SJCRH30 (cell line): ENCODE measurements at regions not wholly inside any gene's neighbourhood (a gene's known extent, or its start where the extent isn't known, plus 50 kb on each side); places are given as distances from the start of the nearest gene placed in this dataset.
"Not testable (repeated sequence)": the region's sequence is repeated elsewhere in the genome, so short reads cannot be mapped to it uniquely, and the experiment has no call there.

Experiments
- DNase-seq, 2 experiments: peaks; one replicate each; pipeline ENCODE4 v3.0.0-alpha.2; 2015 to 2020
- H3K27ac ChIP-seq: fragments of 250-450 bp; sonication (Bioruptor Pico); 2 replicates; pipeline ENCODE4 v1.5.1; 2020; ENCODE audit warnings: mild to moderate bottlenecking, moderate library complexity
- H3K27me3 ChIP-seq: fragments of 250-450 bp; sonication (Bioruptor Pico); 2 replicates; pipeline ENCODE4 v1.5.1; 2020; ENCODE audit warnings: mild to moderate bottlenecking, moderate library complexity
- H3K36me3 ChIP-seq: fragments of 250-450 bp; sonication (Bioruptor Pico); 2 replicates; pipeline ENCODE4 v1.5.1; 2020; ENCODE audit warnings: mild to moderate bottlenecking, moderate library complexity
- H3K4me1 ChIP-seq: fragments of 250-450 bp; sonication (Bioruptor Pico); 2 replicates; pipeline ENCODE4 v1.5.1; 2020; ENCODE audit warnings: mild to moderate bottlenecking, moderate library complexity
- H3K4me3 ChIP-seq: fragments of 250-450 bp; sonication (Bioruptor Pico); 2 replicates; pipeline ENCODE4 v1.5.1; 2020; ENCODE audit warnings: mild to moderate bottlenecking, moderate library complexity
- H3K9me3 ChIP-seq: fragments of 250-450 bp; sonication (Bioruptor Pico); replicated peaks from 2 replicates; pipeline ENCODE4 v1.5.1; 2020; ENCODE audit warnings: mild to moderate bottlenecking, moderate library complexity

DNA sequence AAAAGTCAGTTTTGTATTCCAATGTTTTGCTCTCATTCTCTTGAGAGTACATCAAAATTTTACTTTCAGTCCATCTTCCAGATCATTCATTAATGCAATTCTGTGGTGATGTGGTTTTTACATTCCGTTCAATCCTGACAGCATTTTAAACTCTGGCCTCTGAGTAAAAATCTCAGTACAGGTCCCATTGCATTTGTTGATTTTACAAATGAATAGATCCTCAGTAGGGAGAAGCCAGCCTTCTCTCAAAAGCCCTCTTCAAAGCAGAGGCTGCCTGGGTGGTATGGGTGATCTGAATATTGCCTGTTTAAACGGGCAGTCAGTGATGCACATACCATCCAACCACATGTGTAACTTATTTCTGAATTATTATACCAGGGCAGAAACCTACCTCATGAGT, 72.5 kb upstream of the TSC22D2 start:
- DNase-seq, result peak; percentile 19 to 34
- Histone ChIP-seq H3K27me3 (no peaks in the 10 kb centered on the region), H3K4me1 (no peaks in the 10 kb centered on the region), H3K9me3 (no peaks in the 10 kb centered on the region), H3K27ac (no peak overlapping the region), H3K36me3 (no peaks in the 10 kb centered on the region), H3K4me3 (no peak overlapping the region)

DNA sequence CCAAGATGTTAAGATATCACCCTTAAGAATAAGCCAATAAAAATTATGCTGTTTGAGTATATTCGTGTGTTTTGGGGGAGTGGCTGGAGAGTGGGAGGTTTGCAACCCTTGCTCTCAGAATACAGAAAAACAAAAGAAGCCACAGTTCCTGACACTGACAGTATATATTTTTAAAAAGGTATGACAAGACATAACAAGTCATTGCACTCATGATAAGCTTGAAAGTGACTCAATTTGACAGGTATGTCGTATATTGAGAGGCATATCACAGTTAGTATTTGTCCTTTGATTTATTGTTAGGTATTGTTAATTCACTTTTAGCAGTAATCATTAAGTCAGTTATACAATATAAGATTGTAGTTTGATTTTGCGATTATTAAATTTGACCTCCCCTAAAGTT, 73.1 kb upstream of the TSC22D2 start:
- no peak for DNase-seq
- H3K36me3 ChIP-seq, result no peaks in the 10 kb centered on the region
- H3K27me3 ChIP-seq, result no peaks in the 10 kb centered on the region
- H3K9me3 ChIP-seq, result no peaks in the 10 kb centered on the region
- no peak overlapping the region for H3K4me3 ChIP-seq
- no peak overlapping the region for H3K27ac ChIP-seq
- no peaks in the 10 kb centered on the region for H3K4me1 ChIP-seq

DNA sequence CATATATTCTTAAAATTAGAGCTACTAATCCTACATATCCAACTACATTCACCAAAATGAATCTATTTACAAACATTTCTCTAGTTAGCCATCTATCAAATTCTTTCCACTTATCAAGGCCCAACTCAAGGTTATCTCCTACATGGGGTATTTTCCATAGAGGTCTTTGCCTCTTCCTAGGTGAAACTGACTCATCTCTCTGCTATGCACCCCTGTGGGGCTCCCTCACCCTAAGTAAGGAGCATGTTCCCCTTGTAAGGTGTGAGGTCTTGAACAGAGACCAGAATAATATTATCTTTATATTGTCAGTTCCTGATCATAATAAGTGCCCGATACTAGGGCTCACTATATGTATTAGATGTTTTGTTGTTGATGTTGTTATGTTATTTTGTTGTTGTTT, 74.6 kb upstream of the TSC22D2 start:
- no peaks in the 10 kb centered on the region for H3K27me3 ChIP-seq
- DNase-seq, result no peak

DNA sequence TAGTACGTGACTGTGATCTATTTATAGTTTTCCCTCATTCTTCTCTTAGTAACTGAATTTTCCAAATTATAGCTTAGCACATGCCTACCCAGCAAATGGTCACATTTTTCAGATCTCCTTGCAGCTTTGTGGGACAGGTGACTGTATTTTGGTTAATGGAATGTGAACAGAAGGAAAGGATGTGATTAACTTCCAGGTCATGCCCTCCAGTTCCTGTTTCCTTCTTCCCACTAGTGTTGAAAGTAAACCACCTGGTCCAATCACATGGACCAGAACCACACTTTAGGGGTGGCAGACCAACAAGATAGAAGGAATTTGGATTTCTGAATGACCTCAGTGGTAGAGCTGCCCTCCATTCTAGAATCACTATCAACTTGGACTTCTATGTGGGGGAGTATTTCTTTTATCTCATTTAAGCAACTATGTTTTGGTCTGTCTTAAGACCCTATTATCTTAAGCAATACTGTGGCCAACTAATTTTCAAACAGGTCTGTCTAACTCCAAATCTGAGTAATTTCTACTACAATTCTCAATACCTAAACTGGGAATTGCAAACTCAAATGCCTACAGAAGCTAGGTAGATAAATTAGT, 76.0 kb upstream of the TSC22D2 start:
- Histone ChIP-seq H3K27ac (no peak overlapping the region), H3K36me3 (no peaks in the 10 kb centered on the region), H3K27me3 (no peaks in the 10 kb centered on the region), H3K9me3 (no peaks in the 10 kb centered on the region), H3K4me1 (no peaks in the 10 kb centered on the region), H3K4me3 (no peak overlapping the region)
- no peak for DNase-seq

More for the DNA sequence above, 74.6 kb upstream of the TSC22D2 start:
- no peaks in the 10 kb centered on the region for H3K36me3 ChIP-seq
- no peaks in the 10 kb centered on the region for H3K4me1 ChIP-seq
- no peaks in the 10 kb centered on the region for H3K9me3 ChIP-seq
- H3K27ac ChIP-seq, result no peak overlapping the region
- no peak overlapping the region for H3K4me3 ChIP-seq

DNA sequence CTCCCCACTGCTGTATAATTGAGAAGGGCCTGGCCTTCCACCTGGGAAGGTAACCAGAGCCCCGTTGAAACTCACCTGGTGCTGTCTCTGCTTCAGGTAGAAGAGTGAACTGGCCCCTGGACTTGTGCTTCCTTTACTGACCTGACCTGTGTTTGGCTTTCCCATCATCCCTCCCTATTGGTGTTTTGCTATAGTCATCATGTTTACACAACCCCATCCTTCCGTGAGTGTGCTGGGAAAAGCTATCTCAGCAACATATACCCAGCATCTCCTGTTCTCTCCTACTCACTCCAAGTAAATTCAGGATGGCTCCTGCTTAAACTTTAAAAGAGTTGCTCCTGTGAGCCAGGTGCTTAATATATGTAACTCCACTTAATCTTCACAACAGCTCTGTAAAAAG, 77.2 kb upstream of the TSC22D2 start:
- no peak for DNase-seq
- Histone ChIP-seq H3K27me3 (no peaks in the 10 kb centered on the region), H3K36me3 (no peaks in the 10 kb centered on the region), H3K4me3 (no peak overlapping the region), H3K4me1 (no peaks in the 10 kb centered on the region), H3K27ac (no peak overlapping the region), H3K9me3 (no peaks in the 10 kb centered on the region)

DNA sequence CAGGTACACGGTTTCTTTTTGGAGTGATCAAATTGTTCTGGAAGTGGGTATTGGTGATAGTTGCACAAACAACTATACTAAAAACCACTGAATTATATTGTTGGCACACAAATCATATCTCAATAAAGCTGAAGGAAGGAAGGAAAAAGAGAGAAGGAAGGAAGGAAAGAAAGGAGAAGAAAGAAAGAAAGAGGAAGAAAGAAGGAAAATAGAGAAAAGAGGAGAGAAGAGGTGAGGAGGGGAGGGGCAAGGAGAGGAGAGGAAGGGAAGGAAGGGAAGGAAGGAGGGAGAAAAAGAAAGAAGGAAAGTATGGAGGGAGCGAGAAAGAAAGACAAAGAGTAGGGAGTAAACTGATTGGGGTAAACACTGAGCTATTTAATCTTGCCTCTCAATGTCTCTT, 77.9 kb upstream of the TSC22D2 start:
- Histone ChIP-seq H3K36me3 (no peaks in the 10 kb centered on the region), H3K27ac (no peak overlapping the region)
- DNase-seq, result no peak

DNA sequence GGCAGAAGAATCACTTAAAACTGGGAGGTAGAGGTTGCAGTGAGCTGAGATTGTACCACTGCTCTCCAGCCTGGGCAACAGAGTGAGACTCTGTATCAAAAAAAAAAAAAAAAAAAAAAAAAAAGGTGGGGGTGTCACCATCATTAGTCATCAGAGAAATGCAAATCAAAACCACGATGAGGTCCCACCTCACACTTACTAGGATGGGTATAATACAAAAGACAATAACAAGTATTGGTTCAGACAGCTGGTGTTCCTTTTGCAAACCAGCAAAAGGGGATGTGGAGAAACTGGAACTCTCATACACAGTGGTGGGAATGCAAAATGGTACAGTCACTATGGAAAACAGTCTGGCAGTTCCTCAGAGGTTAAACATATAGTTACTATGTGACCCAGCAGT, 78.7 kb upstream of the TSC22D2 start:
- Histone ChIP-seq H3K9me3 (no peaks in the 10 kb centered on the region), H3K4me1 (0 out of 2 replicates have a peak, but pooled peaks cover 5% of the 10 kb centered on the region), H3K27me3 (no peaks in the 10 kb centered on the region), H3K4me3 (no peak overlapping the region), H3K36me3 (no peaks in the 10 kb centered on the region), H3K27ac (no peak overlapping the region)
- no peak for DNase-seq

More for the DNA sequence above, 77.9 kb upstream of the TSC22D2 start:
- H3K27me3 ChIP-seq, result no peaks in the 10 kb centered on the region
- no peaks in the 10 kb centered on the region for H3K9me3 ChIP-seq
- 0 out of 2 replicates have a peak, but pooled peaks cover 5% of the 10 kb centered on the region for H3K4me1 ChIP-seq
- H3K4me3 ChIP-seq, result no peak overlapping the region

DNA sequence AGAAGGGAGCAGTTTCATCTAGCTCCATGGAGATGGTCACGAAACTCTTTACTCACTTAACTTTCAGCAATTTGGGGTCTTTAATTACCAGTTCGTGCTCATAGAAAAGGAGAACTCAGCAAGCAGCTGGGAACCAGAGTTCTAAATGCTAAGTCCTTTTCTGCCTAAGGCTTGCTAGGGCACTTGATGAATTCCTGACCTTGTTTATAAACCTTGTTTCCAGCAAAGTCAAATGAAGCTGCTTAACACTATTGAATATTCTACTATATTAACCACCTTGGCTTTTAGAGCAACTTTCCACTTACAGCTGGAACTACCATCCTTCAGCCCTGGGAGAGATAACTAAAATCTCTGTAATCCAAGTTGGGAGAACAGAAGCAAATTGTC, 79.5 kb upstream of the TSC22D2 start:
- Histone ChIP-seq H3K4me3 (no peak overlapping the region), H3K27me3 (no peaks in the 10 kb centered on the region), H3K27ac (no peak overlapping the region), H3K4me1 (0 out of 2 replicates have a peak, but pooled peaks cover 5% of the 10 kb centered on the region), H3K9me3 (no peaks in the 10 kb centered on the region), H3K36me3 (no peaks in the 10 kb centered on the region)
- DNase-seq, result no peak

DNA sequence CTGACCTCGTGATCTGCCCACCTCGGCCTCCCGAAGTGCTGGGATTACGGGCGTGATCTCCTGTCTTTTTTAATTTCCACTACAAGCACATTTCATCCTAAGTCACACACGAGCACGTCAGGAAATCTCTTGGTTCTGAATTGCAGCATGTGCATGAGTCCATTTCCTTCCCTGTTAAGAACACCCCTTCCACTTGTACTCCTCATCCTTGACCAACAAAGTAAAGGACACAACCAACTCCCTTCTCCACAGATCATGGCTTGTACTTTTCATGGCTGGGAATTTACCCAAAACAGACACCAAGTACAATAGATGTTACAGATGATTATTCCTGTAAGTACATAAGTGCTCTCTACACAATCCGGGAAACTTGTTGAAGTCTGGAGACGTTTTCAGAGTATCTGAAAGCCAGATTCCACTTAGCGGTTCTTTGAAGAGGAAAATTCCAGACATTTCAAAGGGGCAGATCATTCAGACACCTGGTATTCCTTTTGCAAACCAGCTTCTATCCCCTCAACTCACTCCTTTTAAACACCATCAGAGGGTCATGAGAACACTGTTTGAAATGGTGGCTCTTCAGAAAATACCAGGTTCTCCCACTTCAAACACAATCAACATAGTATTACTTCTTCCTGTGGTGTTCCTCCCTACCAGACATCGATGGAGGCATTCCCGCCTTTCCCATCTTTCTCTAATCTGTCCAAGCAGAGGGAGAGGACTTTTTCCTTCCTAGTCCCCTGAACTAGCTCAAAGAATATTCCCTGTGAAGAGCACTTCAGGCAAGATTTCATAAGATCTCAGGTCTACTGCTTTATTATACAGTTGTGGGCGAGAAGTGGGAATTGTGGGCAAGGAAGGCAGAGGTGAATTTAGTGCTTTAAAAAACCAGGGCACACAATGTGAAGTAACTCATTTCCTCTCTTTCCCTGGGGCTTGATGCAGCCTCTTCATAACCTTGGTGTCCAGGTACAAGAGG, 80.1 kb upstream of the TSC22D2 start:
- no peak for DNase-seq
- Histone ChIP-seq H3K36me3 (no peaks in the 10 kb centered on the region), H3K4me1 (0 out of 2 replicates have a peak, but pooled peaks cover 5% of the 10 kb centered on the region), H3K9me3 (no peaks in the 10 kb centered on the region), H3K27me3 (no peaks in the 10 kb centered on the region), H3K27ac (no peak overlapping the region), H3K4me3 (no peak overlapping the region)

DNA sequence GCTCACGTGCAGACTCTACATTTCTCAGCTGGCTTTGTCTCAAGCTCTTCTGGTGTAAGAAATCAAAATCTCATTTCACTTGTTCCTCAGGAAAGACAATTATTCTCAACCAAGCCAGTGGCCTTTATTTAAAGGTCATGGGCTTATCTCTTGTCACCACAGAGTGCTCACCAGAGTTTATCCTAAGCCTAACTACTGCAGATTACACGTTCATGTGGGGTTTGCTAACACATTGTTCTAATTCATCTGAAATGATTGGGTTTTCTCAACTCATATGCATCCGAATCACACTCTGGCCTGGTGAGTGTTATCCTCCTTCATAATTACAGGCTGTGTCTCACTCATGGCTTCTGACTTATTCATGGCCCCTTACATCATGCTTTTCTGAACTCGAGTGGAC, 83.3 kb upstream of the TSC22D2 start:
- no peak overlapping the region for H3K4me3 ChIP-seq
- no peak for DNase-seq
- peaks cover 4% of the 10 kb centered on the region; the same call in 1 of the 2 replicates for H3K9me3 ChIP-seq
- no peaks in the 10 kb centered on the region for H3K36me3 ChIP-seq
- peaks cover 26% of the 10 kb centered on the region for H3K4me1 ChIP-seq
- H3K27me3 ChIP-seq, result no peaks in the 10 kb centered on the region
- no peak overlapping the region for H3K27ac ChIP-seq

DNA sequence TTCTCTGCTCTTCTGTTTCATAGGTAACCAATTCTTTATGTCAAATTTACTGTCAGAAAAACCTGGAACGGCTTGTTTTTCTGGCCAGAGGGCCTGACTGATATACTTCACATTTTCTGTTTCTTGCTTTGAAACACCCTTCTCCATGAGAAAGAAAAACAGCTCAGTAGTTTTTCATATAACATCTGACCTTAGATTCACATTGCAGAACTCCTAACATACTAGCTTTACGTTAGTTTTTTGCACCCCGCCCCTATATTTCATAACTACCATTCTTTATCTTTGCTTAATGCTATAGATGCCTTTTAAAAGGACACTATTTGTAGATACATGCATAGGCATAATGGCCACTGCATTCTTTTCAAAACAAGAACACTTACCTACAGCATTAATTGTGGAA, 83.9 kb upstream of the TSC22D2 start:
- Histone ChIP-seq H3K9me3 (peaks cover 4% of the 10 kb centered on the region; the same call in 1 of the 2 replicates), H3K27me3 (no peaks in the 10 kb centered on the region), H3K27ac (no peak overlapping the region), H3K4me1 (peaks cover 32% of the 10 kb centered on the region), H3K36me3 (no peaks in the 10 kb centered on the region), H3K4me3 (no peak overlapping the region)
- no peak for DNase-seq

DNA sequence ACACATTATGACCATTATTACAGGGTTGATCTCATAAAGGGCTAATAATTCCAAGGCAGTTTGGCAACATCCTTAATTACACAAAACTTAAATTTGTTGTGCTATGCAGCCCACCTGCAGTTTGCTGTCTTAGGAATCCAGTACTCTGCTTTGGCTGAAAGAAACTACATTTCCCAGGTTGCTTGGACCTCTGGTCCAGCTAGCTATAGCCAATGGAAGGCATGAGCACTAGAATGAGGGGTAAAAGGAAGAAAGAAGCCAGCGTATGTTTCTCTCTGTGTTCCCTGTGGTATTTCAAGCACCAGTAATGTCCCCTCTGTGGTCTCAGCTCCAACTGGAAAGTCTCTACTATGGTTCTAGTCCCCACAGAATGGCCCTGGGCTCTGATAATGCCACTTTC, 84.3 kb upstream of the TSC22D2 start:
- no peak for DNase-seq
- H3K27ac ChIP-seq, result no peak overlapping the region
- H3K4me3 ChIP-seq, result no peak overlapping the region
- H3K27me3 ChIP-seq, result no peaks in the 10 kb centered on the region
- H3K9me3 ChIP-seq, result peaks cover 4% of the 10 kb centered on the region; the same call in 1 of the 2 replicates
- H3K4me1 ChIP-seq, result peaks cover 32% of the 10 kb centered on the region
- H3K36me3 ChIP-seq, result no peaks in the 10 kb centered on the region

DNA sequence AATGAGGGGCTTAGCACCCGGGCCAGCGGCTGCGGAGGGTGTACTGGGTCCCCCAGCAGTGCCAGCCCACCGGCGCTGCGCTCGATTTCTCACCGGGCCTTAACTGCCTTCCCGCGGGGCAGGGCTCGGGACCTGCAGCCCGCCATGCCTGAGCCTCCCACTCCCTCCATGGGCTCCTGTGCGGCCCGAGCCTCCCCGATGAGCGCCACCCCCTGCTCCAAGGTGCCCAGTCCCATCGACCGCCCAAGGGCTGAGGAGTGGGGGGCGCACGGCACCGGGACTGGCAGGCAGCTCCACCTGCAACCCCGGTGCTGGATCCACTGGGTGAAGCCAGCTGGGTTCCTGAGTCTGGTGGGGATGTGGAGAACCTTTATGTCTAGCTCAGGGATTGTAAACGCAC, 85.0 kb upstream of the TSC22D2 start:
- not testable (repeated sequence) for H3K27me3 ChIP-seq, H3K4me3 ChIP-seq, DNase-seq, H3K36me3 ChIP-seq, H3K27ac ChIP-seq, H3K9me3 ChIP-seq
- H3K4me1 ChIP-seq, result peaks cover 32% of the 10 kb centered on the region

DNA sequence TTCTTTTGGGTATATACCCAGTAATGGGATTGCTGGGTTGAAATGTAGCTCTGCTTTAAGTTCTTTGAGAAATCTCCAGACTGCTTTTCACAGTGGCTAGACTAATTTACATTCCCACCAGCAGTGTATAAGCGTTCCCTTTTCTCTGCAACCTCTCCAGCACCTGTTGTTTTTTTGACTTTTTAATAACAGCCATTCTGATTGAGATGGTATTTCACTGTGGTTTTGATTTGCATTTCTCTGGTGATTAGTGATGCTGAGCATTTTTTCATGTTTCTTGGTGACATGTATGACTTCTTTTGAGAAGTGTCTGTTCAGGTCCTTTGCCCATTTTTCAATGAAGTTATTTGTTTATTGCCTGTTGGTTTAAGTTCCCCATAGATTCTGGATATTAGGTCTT, 87.1 kb upstream of the TSC22D2 start:
- H3K4me1 ChIP-seq, result peaks cover 33% of the 10 kb centered on the region
- not testable (repeated sequence) for H3K9me3 ChIP-seq, H3K4me3 ChIP-seq, H3K27me3 ChIP-seq, H3K36me3 ChIP-seq
- peak; percentile 24 to 68 for DNase-seq
- peak overlapping the region; percentile 73 for H3K27ac ChIP-seq

DNA sequence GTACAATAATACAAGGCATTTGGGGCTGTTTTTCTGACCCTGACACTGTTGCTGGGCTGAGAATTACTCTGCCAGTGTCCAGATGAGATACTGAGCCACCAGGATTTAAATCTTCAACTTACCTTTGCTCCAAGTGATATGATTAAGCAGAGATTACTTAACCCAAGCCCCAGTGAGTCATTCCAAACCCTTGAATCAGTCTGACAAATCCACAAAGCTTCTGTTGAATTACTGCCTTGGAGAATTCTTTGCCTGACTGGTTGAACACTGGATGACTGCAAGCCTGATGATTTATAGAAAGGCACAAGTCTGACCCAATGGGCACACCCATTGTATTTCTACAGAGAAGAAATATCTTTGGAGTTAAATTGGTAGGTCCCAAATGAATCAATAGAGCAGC, 88.2 kb upstream of the TSC22D2 start:
- DNase-seq, result peak; percentile 31 to 64
- H3K4me3 ChIP-seq, result no peak overlapping the region
- no peaks in the 10 kb centered on the region for H3K36me3 ChIP-seq
- H3K9me3 ChIP-seq, result peaks cover 4% of the 10 kb centered on the region; the same call in 1 of the 2 replicates
- H3K27me3 ChIP-seq, result no peaks in the 10 kb centered on the region
- peak overlapping the region; percentile 73 for H3K27ac ChIP-seq
- peaks cover 36% of the 10 kb centered on the region for H3K4me1 ChIP-seq
